Left lobe of liver (tissue), 2 donors: ENCODE measurements at regions not wholly inside any gene's neighbourhood (a gene's known extent, or its start where the extent isn't known, plus 50 kb on each side); places are given as distances from the start of the nearest gene placed in this dataset.
"Not testable (repeated sequence)": the region's sequence is repeated elsewhere in the genome, so short reads cannot be mapped to it uniquely, and the experiment has no call there.

ENCODE experiments used
- ATAC-seq: fragments of 200-7000 bp; cut with Tn5 transposase; one replicate; pipeline ENCODE4 v1.9.1; 2020; ENCODE audit warnings: mild to moderate bottlenecking, moderate library complexity
- DNase-seq: peaks from one replicate; pipeline ENCODE4 v3.0.0-alpha.2; 2020; ENCODE audit warnings: low spot score
- donor health status: DM: no; HTN: no; CAD: no; lungs with moderate emphysema.
- donor health status: DM: no; HTN: yes; CAD: no.

DNA sequence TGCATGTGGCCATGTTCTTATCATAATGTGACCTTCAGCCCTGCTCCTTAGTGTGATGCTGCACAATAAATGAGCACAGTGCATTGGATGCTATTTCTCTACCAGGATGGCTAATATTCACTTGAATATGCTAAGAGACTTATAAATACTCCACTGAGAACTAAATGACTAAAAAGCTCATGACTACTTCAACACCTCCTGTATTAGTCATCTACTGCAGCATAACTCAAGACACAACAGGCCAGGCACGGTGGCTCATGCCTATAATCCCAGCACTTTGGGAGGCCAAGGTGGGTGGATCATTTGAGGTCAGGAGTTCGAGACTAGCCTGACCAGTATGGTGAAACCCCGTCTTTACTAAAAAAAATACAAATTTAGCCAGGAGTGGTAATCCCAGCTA, 213.4 kb downstream of the RND3 start:
- DNase-seq (no peak), ATAC-seq (no peak)

DNA sequence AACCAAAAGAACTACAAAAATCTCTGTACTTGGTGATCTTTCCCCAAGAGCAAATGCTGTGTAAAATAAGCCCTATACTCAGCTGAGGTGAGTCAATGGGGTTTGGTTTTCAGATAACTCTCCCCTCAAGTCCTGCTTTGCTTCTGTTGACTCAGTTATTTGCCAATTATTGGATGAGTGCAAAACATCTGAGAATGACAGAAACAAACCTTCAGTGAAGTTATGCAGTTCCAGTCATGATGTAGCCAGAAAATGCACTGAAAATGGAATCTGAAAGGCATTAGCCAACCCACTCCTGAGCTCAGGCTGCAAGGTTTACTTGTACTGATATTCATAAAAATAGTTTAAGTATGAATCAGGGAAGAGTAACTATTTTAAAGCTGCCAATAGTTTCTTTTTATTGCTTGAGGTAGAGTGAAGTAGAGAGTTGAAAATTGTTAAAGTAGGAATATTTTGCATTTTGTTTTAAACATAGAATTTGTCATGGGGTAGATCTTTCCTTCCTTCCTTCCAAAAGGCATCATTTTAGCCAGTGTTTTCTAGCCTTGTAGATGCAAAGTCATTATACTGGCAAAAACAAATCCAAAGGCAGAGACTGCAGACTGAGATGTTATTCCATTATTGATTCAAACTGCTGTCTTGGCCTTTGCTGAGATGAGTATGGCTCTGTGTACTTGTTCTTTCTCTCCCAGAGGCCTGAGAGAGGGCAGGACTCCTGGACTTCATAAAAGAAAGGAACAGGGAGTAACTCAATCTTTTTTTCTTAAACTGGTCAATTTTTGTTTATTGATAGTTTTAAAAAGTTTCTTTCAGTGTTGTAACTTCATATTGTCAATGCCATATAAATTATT, 215.3 kb downstream of the RND3 start:
- ATAC-seq (no peak), DNase-seq (no peak)

DNA sequence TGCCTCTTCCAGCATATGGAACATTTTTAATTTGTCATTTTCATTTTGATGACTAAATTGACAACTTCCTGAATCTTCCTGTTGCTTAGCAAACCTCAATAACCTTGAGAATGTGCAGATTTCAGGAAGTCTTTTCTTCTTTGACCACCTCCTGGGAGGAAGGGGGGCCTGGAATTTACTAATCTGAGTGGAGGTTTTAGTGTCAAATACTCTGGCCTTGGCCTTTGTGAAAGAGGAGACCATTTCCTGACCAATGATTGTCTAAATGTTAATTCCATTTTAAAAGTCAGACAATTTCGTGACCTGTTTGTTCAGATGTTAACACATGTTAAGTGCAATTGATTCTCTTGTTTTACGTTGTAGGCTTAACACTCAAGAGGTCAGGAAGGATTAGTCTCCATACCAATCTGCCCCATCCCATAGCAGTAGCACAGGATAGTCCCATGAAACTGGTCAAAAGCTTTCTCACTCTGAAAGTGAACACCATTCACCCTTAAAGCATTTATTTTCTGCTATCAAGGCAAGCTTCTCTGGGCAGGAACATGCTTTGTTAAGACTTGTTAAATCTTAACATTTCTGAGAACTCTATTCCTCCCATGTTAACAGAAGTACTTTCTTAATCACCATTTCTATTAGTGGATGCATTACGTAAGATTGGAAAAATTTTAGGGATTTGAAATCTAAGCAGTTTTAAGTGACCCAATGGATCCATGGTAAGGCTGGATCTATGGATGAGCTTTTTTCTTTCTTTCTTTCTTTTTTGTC, 219.6 kb downstream of the RND3 start:
- ATAC-seq (no peak), DNase-seq (no peak)

DNA sequence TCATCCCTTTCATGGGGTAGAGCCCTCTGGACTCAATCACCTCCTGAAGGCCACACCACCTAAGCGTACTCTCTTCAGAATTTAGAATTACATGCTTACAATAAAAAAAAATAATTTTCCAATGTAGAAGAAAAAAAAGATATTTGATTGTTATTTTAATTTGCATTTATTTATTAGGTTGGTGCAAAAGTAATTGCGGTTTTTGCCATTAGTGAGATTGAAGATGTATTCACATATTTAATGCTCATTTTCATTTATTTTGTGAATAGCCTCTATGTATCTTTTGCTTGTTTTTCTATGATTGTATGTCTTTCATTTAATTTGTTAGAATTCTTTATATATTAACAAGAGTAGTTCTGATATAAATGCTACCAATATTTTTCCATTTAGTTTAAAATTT, 220.5 kb downstream of the RND3 start:
- ATAC-seq (no peak), DNase-seq (no peak)

DNA sequence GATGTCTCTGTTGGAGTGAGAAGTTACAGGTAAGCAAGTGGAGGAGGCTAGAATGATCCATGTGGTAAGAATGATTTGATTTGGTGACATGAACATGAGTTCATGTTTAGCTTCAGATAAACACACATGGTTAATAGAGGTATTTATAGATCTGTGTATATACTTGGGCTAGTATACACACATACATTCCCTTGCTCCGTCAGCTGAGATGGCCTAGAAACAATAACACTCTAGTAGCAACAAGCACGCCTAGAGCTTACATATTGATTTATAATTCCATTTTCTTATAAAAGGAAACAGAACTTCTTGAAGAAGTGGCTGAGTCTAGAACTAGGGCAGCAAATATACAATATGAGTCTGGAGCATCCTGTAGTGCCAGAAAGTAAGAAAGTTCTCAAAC, 223.0 kb downstream of the RND3 start:
- ATAC-seq = no peak
- no peak for DNase-seq

DNA sequence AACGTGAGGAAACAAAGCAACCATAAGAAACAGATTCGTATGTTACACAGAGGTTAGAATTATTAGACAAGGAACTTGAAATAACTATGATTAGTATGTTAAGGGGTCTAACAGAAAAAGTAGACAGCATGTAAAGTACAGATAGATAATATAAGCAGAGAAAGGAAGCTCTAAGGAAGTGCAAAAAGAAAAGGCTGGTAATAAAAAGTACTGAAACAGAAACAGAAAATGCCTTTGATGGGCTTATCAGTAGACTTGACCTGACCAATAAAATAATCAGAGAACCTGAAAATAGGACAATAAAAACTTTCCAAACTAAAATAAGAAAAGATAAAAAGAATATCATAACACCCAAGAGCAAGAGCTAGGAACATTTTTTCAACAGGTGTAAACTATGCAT, 225.8 kb downstream of the RND3 start:
- ATAC-seq (no peak), DNase-seq (no peak)

DNA sequence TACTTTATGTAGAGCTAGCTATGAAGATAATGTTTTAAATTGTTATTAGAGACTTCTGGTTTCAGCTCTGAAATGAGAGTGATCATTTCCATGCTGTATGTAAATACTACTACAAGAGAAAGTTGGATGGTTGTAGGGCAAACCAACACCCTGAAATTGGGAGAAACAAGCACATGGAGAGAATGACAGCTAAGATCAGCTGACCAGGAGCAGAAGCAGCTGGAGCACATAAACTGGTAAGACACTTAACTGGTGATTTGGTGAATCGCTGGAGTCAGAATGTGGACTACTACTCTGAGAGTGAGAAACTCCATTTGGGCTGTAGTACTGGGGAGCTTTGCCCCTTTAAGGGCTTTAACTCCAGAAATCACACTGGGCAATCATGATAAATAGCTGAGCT, 226.8 kb downstream of the RND3 start:
- ATAC-seq (no peak), DNase-seq (no peak)

DNA sequence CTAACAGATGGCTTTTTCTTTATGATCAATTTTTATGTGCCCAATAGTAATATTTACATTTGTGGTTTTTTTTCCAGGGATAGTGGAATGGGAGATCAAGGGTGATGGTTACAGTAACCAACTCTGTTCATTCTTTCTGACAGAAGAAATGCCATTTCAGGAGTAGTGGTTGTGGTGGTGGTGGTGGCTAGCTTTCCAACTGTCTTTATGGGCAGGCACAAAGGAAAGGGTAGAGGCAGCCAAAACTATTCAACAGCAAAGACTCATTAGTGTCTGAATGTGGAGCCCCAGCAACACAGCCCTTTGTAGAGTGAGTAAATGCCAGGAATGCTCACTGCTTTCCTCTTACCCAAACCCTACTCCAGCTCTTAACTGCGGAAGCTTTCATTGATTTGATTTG, 227.7 kb downstream of the RND3 start:
- DNase-seq (no peak), ATAC-seq (no peak)

DNA sequence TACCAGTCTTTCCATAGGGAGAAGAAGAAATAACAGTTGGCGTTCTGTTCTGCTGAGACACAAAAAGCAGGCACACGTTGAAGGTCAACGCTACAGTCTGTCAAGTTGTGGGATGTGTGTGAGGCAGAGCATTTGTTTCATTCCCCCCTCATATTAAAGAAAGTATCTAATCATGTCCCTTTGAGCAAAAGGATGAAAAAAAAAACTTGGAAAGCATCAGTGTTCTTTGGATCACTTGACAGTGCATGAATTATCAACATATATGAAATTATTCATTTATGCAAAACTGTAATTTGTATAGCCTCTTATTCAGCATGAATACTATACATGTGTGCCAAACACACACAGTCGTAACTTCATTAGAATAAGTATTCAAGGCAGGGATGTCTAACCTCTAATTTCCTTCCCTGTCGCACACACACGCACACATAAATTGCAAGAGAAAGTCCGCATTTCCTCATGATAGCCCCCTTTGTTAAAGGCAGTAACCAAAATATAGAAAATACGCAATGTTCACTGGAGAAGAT, 228.6 kb downstream of the RND3 start:
- DNase-seq (no peak), ATAC-seq (no peak)

DNA sequence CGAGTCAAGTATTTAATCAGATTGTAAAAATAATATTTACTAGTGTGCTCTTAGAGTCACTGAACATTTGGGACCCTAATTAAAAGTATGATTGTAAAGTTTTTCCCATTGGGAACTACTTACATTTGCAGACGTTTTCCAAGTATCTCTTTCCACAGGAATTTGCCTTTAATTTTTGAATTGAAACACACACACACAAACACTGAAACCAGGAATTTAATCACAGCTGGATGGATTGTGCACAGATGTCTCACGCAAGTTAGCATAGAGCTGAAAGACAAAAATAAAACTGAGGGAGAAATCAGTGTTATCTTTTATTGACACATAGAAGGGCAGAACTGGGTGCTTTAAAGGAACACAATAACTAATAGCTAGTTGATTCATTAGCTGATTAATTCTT, 230.7 kb downstream of the RND3 start:
- ATAC-seq (no peak), DNase-seq (no peak)

DNA sequence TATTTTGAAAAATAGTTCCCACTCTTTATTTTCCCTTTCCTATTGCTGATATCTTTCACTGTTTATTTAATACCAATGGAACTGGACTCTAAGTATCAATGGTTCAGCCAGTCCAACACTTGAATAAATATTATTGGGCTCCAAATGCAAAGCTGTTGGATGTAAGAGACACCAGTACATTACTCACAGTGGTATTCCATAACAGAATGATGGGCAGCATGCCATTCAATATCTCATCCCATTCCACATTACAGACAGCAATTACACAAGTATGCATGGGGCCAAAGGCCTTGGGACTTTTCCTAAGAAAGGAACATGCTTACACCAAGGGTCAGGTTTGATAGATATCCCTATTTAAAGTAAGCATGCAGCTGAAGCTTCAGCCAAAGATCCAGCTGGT, 231.9 kb downstream of the RND3 start:
- no peak for DNase-seq
- peak; percentile 68 for ATAC-seq

DNA sequence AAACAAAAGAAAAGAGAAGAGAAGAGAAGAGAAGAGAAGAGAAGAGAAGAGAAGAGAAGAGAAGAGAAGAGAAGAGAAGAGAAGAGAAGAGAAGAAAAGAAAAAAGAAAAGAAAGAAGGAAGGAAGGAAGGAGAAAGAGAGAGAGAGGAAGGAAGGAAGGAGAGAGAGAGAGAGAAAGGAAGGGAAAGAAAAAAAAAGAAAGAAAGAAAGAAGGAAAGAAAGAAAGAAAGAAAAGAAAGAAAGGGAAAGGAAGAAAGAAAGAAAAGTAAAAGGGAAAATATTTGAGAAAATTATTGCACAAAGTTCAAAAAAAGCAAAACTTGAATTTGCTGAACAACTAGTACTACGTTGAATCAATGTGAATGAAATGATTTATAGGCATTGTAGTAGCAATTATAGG, 237.7 kb downstream of the RND3 start:
- DNase-seq, ATAC-seq: not testable (repeated sequence)

DNA sequence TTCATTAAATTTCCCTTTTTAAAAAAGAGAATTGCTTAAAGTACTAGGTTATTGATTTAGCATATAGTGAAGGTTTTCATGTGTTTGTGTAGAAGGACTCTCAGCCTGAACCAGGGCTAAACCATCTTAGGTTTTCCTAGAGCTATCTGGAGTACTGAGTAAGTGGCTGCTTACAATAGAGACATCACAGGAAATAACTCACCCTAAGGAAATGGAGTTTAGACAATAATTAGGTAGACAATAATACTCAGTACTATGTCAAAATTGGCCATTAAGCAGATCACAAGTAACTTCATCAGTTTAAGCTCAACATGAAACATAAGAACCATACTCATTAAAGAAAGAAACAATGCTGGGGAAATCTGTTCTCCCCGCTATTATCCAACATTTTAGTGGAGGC, 240.0 kb downstream of the RND3 start:
- ATAC-seq (no peak), DNase-seq (no peak)

DNA sequence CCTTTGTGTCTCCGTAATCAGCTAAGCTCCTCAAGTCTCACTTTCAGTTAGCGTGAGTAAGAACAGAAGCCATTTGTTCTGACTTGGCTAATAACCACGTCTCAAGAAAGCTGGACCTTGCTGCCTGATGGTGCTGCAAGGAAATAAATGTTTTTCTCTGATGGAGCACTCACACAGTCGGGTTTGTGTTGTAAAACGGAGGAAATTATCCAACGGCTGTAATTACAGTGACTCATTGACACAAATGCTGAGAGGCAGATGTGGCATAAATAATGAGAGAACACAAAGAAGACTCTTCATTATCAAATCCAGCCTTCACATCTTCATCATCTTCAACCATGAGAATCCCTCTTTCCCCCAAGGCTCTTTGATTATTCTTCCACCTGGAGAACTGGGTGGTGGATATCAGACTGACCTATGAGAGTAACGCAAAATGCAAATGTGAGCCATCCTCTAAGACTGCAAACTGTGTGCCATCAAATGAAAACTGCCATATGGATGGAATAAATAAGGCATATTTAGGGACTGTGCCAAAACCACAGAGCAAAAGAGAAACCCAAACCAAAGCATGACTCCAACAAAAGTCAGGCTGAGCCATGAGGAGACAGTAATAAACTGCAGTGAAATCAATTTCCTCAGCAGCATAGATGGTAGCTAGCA, 252.6 kb downstream of the RND3 start:
- ATAC-seq (no peak), DNase-seq (no peak)

DNA sequence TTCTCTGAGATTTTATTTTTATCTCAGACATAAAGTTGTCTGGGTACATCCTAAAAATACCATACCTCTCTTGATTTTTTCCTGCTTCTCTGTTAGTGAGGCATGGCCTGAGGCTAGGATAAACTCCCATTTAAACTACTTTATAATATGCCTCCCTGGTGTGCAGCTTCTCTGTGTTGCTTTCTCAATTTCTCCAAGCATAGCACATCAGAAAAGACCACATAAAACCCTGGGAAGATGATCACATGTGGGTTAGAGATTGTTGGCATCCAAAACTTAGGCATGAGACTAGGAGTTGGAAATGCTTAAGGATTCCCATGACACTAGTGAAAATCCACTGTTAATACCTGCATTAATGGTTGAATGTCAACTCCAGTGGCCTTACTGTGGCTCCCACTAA, 254.6 kb downstream of the RND3 start:
- DNase-seq (no peak), ATAC-seq (no peak)

DNA sequence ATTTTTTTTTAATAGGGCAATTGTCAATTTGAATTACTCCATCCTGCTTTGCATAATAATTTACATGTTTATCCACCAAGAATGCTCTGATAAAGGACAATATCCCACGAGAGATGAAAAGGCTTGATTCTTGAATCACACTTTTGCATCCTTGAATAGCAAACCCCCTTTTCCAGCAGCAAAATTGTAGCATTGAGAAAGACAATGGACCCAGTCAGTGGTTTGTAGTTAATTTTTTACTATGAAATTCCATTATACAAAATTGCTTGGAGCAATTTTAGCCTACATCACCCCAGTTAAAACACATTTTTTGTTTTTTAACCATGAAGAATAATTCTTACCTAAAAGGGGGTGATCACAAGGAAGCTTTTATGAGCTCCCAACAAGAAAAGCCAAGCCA, 255.1 kb downstream of the RND3 start:
- DNase-seq (no peak), ATAC-seq (no peak)

DNA sequence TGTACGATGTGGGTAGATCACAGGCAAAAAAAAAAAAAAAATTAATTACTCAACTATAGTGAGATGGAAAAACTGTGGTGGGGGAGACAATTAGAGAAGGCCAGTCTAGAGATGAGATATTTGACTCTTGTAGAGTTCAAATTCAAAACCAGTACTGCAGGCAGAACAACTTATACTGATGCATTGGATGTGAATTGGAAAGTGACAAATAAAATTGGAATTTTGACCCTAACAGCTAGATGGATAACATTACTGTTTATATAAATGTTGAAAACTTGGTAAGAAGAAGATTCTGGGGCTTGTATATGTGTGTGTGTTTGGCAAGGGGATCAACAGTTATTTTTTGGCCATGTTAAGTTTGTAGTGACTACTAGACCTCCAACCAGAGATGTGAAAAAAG, 256.9 kb downstream of the RND3 start:
- no peak for ATAC-seq
- DNase-seq = no peak

DNA sequence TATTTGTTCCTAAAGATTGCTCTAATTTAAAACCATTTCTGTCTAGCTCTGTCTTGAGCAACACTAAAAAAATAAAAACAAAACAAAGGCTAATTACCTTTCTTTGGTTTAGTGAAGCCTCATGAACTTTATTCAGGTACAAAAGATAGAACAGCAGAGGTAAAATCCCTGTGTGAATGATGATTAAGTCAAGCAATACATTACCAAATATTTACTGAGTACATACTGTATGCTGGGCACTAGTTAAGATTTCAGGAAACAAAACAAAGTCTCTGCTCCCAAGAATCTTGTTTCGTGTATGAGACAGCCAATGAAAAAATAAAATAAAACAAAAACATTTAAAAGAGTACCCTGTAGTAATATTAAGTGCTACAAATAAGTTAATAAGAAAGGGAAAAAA, 257.5 kb downstream of the RND3 start:
- ATAC-seq = no peak
- DNase-seq = no peak

DNA sequence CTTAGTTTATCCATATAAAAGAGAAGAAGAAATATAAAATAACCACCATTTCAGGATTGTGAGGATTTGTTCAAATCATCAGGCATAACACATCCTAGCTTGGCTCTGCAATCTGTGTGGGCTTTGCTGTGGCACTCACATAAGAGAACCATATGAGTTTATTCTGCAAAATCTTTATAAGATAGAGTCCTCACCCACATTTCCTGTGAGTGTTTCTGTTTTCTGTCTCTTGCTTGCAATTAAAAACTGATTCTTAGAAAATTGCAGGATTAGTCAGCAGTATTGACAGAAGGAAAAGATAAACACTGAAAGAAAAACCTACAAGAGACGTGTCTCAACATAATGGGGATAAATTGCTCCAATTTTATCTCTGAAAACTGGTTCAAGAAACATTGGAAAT, 258.5 kb downstream of the RND3 start:
- ATAC-seq = no peak

DNA sequence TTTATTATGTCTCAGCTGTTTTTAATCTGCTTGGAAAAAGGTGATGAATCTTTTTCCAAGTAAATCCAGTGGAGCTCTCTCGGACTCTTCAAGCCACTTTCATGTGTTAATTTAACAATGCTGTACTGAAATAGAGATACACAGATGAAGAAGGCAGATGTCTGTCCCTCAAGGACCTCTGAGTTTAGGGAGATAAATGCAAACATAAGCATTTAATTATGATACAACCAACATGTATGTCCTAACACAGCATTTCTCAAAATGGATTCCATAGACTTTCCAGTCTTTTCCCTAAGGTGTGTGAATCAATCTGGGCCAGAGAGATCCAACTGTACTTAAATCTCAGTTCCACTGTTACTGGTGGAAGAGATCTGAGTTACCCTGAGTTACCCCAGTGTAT, 262.4 kb downstream of the RND3 start:
- ATAC-seq = no peak
- no peak for DNase-seq

More for the DNA sequence above, 258.5 kb downstream of the RND3 start:
- DNase-seq = no peak

DNA sequence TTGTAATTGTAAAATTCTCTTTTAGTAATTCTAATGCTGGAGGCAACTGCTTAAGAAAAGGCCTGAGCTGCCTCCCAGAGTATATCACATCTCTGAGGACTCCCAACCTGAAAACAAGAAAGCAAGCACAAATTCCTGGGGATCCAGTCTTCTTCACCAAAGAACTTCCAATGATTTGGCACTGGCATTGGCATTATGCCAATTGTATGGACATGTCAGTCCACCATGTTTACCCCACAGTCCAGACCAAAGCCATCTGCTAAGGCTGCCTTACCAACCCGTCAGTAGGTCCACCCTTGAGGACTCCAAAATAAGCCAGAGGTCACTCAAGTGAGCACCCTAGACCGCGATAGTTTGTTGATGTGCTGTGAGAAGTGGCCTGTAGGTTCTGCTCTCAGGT, 263.1 kb downstream of the RND3 start:
- ATAC-seq = no peak
- DNase-seq = no peak

DNA sequence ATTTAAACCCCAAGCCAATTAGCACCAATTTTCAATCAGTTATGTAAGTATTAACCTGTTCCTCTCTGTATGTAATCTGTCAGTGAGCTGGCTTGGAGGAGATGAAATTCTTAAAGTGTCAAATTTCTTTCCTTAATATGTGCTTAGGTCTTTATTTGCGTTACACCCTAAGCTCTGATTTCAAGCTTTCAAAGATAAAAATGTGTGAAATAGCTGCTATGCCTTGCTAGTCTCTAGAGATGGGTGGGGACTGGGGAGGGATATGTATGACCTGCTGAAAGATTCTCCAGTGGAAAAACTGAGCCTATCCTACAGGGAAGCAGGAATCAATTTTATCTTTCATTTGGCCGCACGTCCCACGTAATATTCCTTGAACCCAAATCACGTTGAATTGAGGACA, 264.5 kb downstream of the RND3 start:
- ATAC-seq = no peak
- no peak for DNase-seq
